22Rv1 (cell line): ENCODE measurements at regions not wholly inside any gene's neighbourhood (a gene's known extent, or its start where the extent isn't known, plus 50 kb on each side); places are given as distances from the start of the nearest gene placed in this dataset.
"Not testable (repeated sequence)": the region's sequence is repeated elsewhere in the genome, so short reads cannot be mapped to it uniquely, and the experiment has no call there.

Source experiments
- CTCF ChIP-seq: fragments of 450-650 bp; IDR thresholded peaks from 2 replicates; pipeline ENCODE4 v1.5.1; 2017; ENCODE audit warnings: mild to moderate bottlenecking
- ZFX ChIP-seq: fragments of 450-650 bp; IDR thresholded peaks from 2 replicates; pipeline ENCODE4 v1.6.1; 2017; ENCODE audit warnings: antibody characterized with exemption, borderline replicate concordance

GRCh38 chr1:121543988-121544387 is 359.2 kb downstream of the SRGAP2C start:
- TF ChIP-seq CTCF, ZFX: not testable (repeated sequence)
